Brain pericyte (primary cell): ENCODE measurements at regions not wholly inside any gene's neighbourhood (a gene's known extent, or its start where the extent isn't known, plus 50 kb on each side); places are given as distances from the start of the nearest gene placed in this dataset.

Experiments used
- DNase-seq: peaks from one replicate; pipeline ENCODE4 v3.0.0-alpha.2; 2012; ENCODE audit warnings: low read depth, low spot score

- no peak for DNase-seq
Measured at GRCh38 chr6:152905551-152906299, 77.1 kb downstream of the FBXO5 start.

- no peak for DNase-seq
Measured at GRCh38 chr6:152909241-152909640, 73.6 kb downstream of the FBXO5 start.

- no peak for DNase-seq
Measured at GRCh38 chr6:152916035-152916434, 66.8 kb downstream of the FBXO5 start.

GRCh38 chr6:152918991-152919390 is 63.9 kb downstream of the FBXO5 start:
- DNase-seq = no peak

GRCh38 chr6:152920016-152920415 is 62.8 kb downstream of the FBXO5 start:
- no peak for DNase-seq
